ENCODE measurements at regions not wholly inside any gene's neighbourhood (a gene's known extent, or its start where the extent isn't known, plus 50 kb on each side); places are given as distances from the start of the nearest gene placed in this dataset.

GRCh38 chr1:181150273-181150672 lies 61.8 kb downstream of the IER5 start:
- no peak for ATAC-seq
- H3K27ac ChIP-seq = peak overlapping the region in 3 of 4 donors; percentile 16 to 90 (median 86)
- H3K4me3 ChIP-seq = no peak overlapping the region
- no peaks in the 10 kb centered on the region for H3K36me3 ChIP-seq
- peaks cover 14 to 29% (median 18%) of the 10 kb centered on the region in 3 donors for H3K4me1 ChIP-seq
- H3K9me3 ChIP-seq = no peaks in the 10 kb centered on the region
- WGBS, 2 donors (ENCODE audit: low coverage in 1 of 2) = 100% methylated on average over 1 of the region's 1 CpG
- H3K27me3 ChIP-seq = no peaks in the 10 kb centered on the region
- TF ChIP-seq POLR2A (IDR thresholded peaks at IDR 0.05) (no peak), EP300 (IDR thresholded peaks at IDR 0.05) (no peak), CTCF (IDR thresholded peaks at IDR 0.05) (no peak), POLR2AphosphoS5 (IDR thresholded peaks at IDR 0.05) (no peak)

DNA sequence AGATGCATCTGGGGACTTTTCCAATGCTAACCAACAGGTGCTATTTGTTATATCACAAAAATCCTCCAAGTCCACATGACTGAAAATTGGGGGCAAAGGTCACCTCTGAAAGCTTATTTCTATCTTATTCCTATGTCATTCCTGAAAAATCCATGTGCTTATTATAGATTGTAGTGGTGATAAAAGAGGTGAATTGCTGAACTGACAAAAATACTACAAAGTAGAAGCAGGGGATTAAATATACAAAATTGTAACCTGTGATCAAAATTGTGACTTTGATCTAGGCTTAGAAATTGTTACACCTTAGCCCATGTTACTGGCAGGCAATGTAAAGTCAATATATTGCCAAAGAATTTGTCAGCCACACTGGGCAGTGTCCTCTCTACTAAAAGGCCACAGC lies 62.3 kb downstream of the IER5 start:
- H3K9me3 ChIP-seq = no peaks in the 10 kb centered on the region
- H3K27me3 ChIP-seq = no peaks in the 10 kb centered on the region
- peak overlapping the region in 3 of 4 donors; percentile 85 to 90 (median 86) for H3K27ac ChIP-seq
- H3K4me1 ChIP-seq = peaks cover 14 to 29% (median 18%) of the 10 kb centered on the region in 3 donors
- ATAC-seq = no peak
- H3K36me3 ChIP-seq = no peaks in the 10 kb centered on the region
- TF ChIP-seq CTCF (IDR thresholded peaks at IDR 0.05) (no peak), EP300 (IDR thresholded peaks at IDR 0.05) (no peak), POLR2AphosphoS5 (IDR thresholded peaks at IDR 0.05) (no peak), POLR2A (IDR thresholded peaks at IDR 0.05) (no peak)
- H3K4me3 ChIP-seq = no peak overlapping the region

DNA sequence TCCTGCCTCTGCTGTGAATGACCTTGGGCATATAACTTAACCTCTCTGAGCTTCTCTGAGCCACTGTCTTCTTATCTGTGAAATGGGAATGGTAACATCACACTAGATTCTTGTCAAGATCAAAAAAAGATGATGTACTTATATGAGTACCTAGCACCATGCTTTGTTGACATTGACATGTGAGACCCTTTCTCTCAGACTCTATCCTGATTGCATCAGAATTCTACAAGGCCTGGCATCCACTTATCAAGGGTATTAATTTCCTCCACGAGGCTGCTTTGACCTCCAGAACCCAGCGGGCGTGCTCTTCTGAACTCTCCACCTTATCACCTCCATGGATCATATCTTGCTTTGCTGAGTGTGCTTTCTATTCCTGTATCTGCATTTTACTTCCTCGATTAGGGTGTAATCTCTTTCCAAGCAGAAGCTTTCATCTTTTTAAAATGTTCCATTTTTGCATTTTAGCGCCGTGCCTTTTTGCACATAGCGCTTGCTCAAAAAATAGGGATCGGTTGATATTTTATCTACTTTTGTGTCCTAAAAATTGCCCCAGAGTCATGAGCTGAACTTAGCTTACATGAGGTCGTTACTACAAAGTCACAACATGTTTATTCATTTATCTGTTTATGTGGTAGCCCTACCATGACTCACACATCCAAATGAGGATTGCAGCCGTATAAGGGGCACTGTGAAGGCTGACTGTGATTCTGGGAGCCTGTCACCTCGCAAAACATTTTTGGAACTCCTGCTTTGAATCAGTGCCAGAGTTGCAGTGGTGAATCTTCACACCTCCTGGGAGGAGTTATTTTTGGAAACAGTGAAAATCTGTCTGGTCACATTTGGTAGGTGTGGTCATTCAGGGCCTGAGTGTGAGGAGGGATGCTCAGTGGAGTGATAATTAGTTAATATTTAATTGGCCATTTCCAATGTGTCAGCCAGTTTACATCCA lies 63.2 kb downstream of the IER5 start:
- Histone ChIP-seq H3K4me3 (no peak overlapping the region), H3K9me3 (no peaks in the 10 kb centered on the region), H3K4me1 (peaks cover 14 to 29% (median 18%) of the 10 kb centered on the region in 3 donors), H3K36me3 (no peaks in the 10 kb centered on the region), H3K27ac (peak overlapping the region; percentile 85 to 90 (median 88)), H3K27me3 (no peaks in the 10 kb centered on the region)
- no peak for TF ChIP-seq EP300 (IDR thresholded peaks at IDR 0.05)
- TF ChIP-seq POLR2AphosphoS5 (IDR thresholded peaks at IDR 0.05) = peak; percentile 42
- 62 to 71% methylated on average over 10 to 11 of the region's 11 CpGs for WGBS, 2 donors (ENCODE audit: low coverage in 1 of 2)
- ATAC-seq = no peak

GRCh38 chr1:181152892-181153633 lies 64.6 kb downstream of the IER5 start:
- H3K27me3 ChIP-seq = no peaks in the 10 kb centered on the region
- WGBS, 2 donors (ENCODE audit: low coverage in 1 of 2) = 0 to 2% methylated on average over 10 to 13 of the region's 16 CpGs
- peak; percentile 99 for TF ChIP-seq POLR2AphosphoS5 (IDR thresholded peaks at IDR 0.05)
- peak; percentile 66 for TF ChIP-seq EP300 (IDR thresholded peaks at IDR 0.05)
- peak in 3 of 4 experiments; percentile 40 to 42 (median 41) for TF ChIP-seq CTCF (IDR thresholded peaks at IDR 0.05)
- TF ChIP-seq POLR2A (IDR thresholded peaks at IDR 0.05) = no peak
- H3K27ac ChIP-seq = peak overlapping the region; percentile 85 to 90 (median 88)
- H3K36me3 ChIP-seq = no peaks in the 10 kb centered on the region
- peak; percentile 97 for ATAC-seq
- no peak overlapping the region for H3K4me3 ChIP-seq
- no peaks in the 10 kb centered on the region for H3K9me3 ChIP-seq
- peaks cover 14 to 29% (median 18%) of the 10 kb centered on the region in 3 donors for H3K4me1 ChIP-seq

DNA sequence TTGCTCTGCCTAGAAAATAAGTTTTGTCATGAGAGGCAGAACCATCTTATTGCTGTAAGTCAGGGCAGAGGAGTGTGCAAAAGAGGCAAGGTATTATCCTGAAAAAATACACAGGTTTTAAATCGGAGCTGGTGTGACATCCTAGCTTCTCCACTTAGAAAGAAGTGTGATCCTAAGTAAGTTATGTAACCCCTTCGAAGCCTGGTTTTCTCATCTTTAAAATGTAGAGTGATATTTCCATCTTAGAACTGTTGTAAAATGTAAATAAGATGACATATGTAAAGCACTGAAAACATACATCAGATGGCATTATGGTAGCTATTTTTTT lies 65.1 kb downstream of the IER5 start:
- Histone ChIP-seq H3K27me3 (no peaks in the 10 kb centered on the region), H3K4me1 (peaks cover 14 to 29% (median 18%) of the 10 kb centered on the region in 3 donors), H3K27ac (peak overlapping the region; percentile 85 to 90 (median 88)), H3K36me3 (no peaks in the 10 kb centered on the region), H3K4me3 (no peak overlapping the region), H3K9me3 (no peaks in the 10 kb centered on the region)
- TF ChIP-seq CTCF (IDR thresholded peaks at IDR 0.05) (no peak), POLR2AphosphoS5 (IDR thresholded peaks at IDR 0.05) (no peak), EP300 (IDR thresholded peaks at IDR 0.05) (no peak), POLR2A (IDR thresholded peaks at IDR 0.05) (no peak)
- ATAC-seq = no peak
- WGBS, 2 donors (ENCODE audit: low coverage in 1 of 2) = 56 to 73% methylated on average over 2 of the region's 2 CpGs

Measured in gastroesophageal sphincter (tissue), 4 donors.